Adipocyte (in vitro differentiated cells): ENCODE measurements at regions not wholly inside any gene's neighbourhood (a gene's known extent, or its start where the extent isn't known, plus 50 kb on each side); places are given as distances from the start of the nearest gene placed in this dataset.

ENCODE experiments used
- DNase-seq: peaks from one replicate; pipeline ENCODE4 v3.0.0-alpha.2; 2015; ENCODE audit warnings: low read depth
- H3K27me3 ChIP-seq: replicated peaks from 2 replicates; pipeline ENCODE4 v1.7.0; 2013; ENCODE audit warnings: mild to moderate bottlenecking, low read length, moderate library complexity; ENCODE audit not compliant: control insufficient read depth, insufficient read depth
- H3K36me3 ChIP-seq: 2 replicates; pipeline ENCODE4 v1.7.0; 2013; ENCODE audit warnings: low read length, mild to moderate bottlenecking, moderate library complexity; ENCODE audit not compliant: control insufficient read depth, insufficient read depth, severe bottlenecking
- H3K4me1 ChIP-seq: 2 replicates; pipeline ENCODE4 v1.7.0; 2013; ENCODE audit warnings: mild to moderate bottlenecking, low read length, moderate library complexity; ENCODE audit not compliant: control insufficient read depth, insufficient read depth
- H3K4me3 ChIP-seq: 2 replicates; pipeline ENCODE4 v1.7.0; 2013; ENCODE audit warnings: mild to moderate bottlenecking, low read length, moderate library complexity
- H3K9ac ChIP-seq: 2 replicates; pipeline ENCODE4 v1.7.0; 2013; ENCODE audit warnings: mild to moderate bottlenecking, low read length, moderate library complexity
- H3K9me3 ChIP-seq: 2 replicates; pipeline ENCODE4 v1.7.0; 2013; ENCODE audit warnings: mild to moderate bottlenecking, low read length, moderate library complexity; ENCODE audit not compliant: control insufficient read depth

- Histone ChIP-seq H3K4me1 (peaks cover 7% of the 10 kb centered on the region), H3K9ac (no peak overlapping the region), H3K27me3 (no peaks in the 10 kb centered on the region), H3K36me3 (no peaks in the 10 kb centered on the region), H3K4me3 (no peak overlapping the region), H3K9me3 (no peaks in the 10 kb centered on the region)
- DNase-seq: no peak
Measured at GRCh38 chr3:59515966-59516365, 466.1 kb upstream of the CFAP20DC start.

GRCh38 chr3:59514865-59515482 lies 465.1 kb upstream of the CFAP20DC start:
- H3K4me3 ChIP-seq: no peak overlapping the region
- no peak overlapping the region for H3K9ac ChIP-seq
- H3K27me3 ChIP-seq: no peaks in the 10 kb centered on the region
- no peaks in the 10 kb centered on the region for H3K36me3 ChIP-seq
- no peak for DNase-seq
- H3K9me3 ChIP-seq: no peaks in the 10 kb centered on the region
- H3K4me1 ChIP-seq: peaks cover 13% of the 10 kb centered on the region

GRCh38 chr3:59513570-59513969 lies 463.7 kb upstream of the CFAP20DC start:
- Histone ChIP-seq H3K9me3 (no peaks in the 10 kb centered on the region), H3K27me3 (no peaks in the 10 kb centered on the region), H3K36me3 (no peaks in the 10 kb centered on the region), H3K4me3 (no peak overlapping the region), H3K9ac (no peak overlapping the region), H3K4me1 (peaks cover 13% of the 10 kb centered on the region)
- no peak for DNase-seq

GRCh38 chr3:59512066-59512465 lies 462.2 kb upstream of the CFAP20DC start:
- Histone ChIP-seq H3K36me3 (no peaks in the 10 kb centered on the region), H3K9me3 (no peaks in the 10 kb centered on the region), H3K4me1 (peaks cover 6% of the 10 kb centered on the region), H3K4me3 (no peak overlapping the region), H3K27me3 (no peaks in the 10 kb centered on the region), H3K9ac (no peak overlapping the region)
- no peak for DNase-seq

- DNase-seq: no peak
- H3K4me1 ChIP-seq: peaks cover 6% of the 10 kb centered on the region
- no peak overlapping the region for H3K4me3 ChIP-seq
- no peaks in the 10 kb centered on the region for H3K36me3 ChIP-seq
- no peaks in the 10 kb centered on the region for H3K9me3 ChIP-seq
- no peaks in the 10 kb centered on the region for H3K27me3 ChIP-seq
- H3K9ac ChIP-seq: no peak overlapping the region
Measured at GRCh38 chr3:59510576-59510975, 460.8 kb upstream of the CFAP20DC start.

GRCh38 chr3:59508273-59508672 lies 458.4 kb upstream of the CFAP20DC start:
- Histone ChIP-seq H3K9me3 (no peaks in the 10 kb centered on the region), H3K9ac (no peak overlapping the region), H3K4me1 (peaks cover 6% of the 10 kb centered on the region), H3K27me3 (no peaks in the 10 kb centered on the region), H3K36me3 (no peaks in the 10 kb centered on the region), H3K4me3 (no peak overlapping the region)
- no peak for DNase-seq

GRCh38 chr3:59506191-59506590 lies 456.4 kb upstream of the CFAP20DC start:
- Histone ChIP-seq H3K4me3 (no peak overlapping the region), H3K36me3 (no peaks in the 10 kb centered on the region), H3K9me3 (no peaks in the 10 kb centered on the region), H3K27me3 (no peaks in the 10 kb centered on the region), H3K4me1 (peaks cover 13% of the 10 kb centered on the region), H3K9ac (no peak overlapping the region)
- DNase-seq: no peak

GRCh38 chr3:59503441-59503840 lies 453.6 kb upstream of the CFAP20DC start:
- H3K36me3 ChIP-seq: no peaks in the 10 kb centered on the region
- no peak for DNase-seq
- H3K27me3 ChIP-seq: no peaks in the 10 kb centered on the region
- no peak overlapping the region for H3K9ac ChIP-seq
- no peak overlapping the region for H3K4me3 ChIP-seq
- H3K9me3 ChIP-seq: no peaks in the 10 kb centered on the region
- peaks cover 7% of the 10 kb centered on the region for H3K4me1 ChIP-seq

GRCh38 chr3:59502806-59503205 lies 453.0 kb upstream of the CFAP20DC start:
- Histone ChIP-seq H3K36me3 (no peaks in the 10 kb centered on the region), H3K9ac (no peak overlapping the region), H3K4me3 (no peak overlapping the region), H3K27me3 (no peaks in the 10 kb centered on the region), H3K4me1 (peaks cover 7% of the 10 kb centered on the region), H3K9me3 (no peaks in the 10 kb centered on the region)
- DNase-seq: peak; percentile 81

GRCh38 chr3:59499954-59500353 lies 450.1 kb upstream of the CFAP20DC start:
- Histone ChIP-seq H3K4me1 (peaks cover 7% of the 10 kb centered on the region), H3K36me3 (no peaks in the 10 kb centered on the region), H3K9ac (no peak overlapping the region), H3K27me3 (no peaks in the 10 kb centered on the region), H3K9me3 (no peaks in the 10 kb centered on the region), H3K4me3 (no peak overlapping the region)
- DNase-seq: no peak

GRCh38 chr3:59499000-59499399 lies 449.2 kb upstream of the CFAP20DC start:
- no peaks in the 10 kb centered on the region for H3K36me3 ChIP-seq
- no peak overlapping the region for H3K4me3 ChIP-seq
- no peaks in the 10 kb centered on the region for H3K27me3 ChIP-seq
- no peak overlapping the region for H3K9ac ChIP-seq
- no peaks in the 10 kb centered on the region for H3K9me3 ChIP-seq
- H3K4me1 ChIP-seq: peaks cover 7% of the 10 kb centered on the region
- no peak for DNase-seq

GRCh38 chr3:59496250-59496649 lies 446.4 kb upstream of the CFAP20DC start:
- Histone ChIP-seq H3K4me1 (no peaks in the 10 kb centered on the region), H3K4me3 (no peak overlapping the region), H3K9me3 (no peaks in the 10 kb centered on the region), H3K27me3 (no peaks in the 10 kb centered on the region), H3K9ac (no peak overlapping the region), H3K36me3 (no peaks in the 10 kb centered on the region)
- DNase-seq: no peak
